LNCaP clone FGC (cell line): ENCODE measurements at regions not wholly inside any gene's neighbourhood (a gene's known extent, or its start where the extent isn't known, plus 50 kb on each side); places are given as distances from the start of the nearest gene placed in this dataset.

Source experiments
- DNase-seq: peaks from one replicate; pipeline ENCODE4 v3.0.0-alpha.2; 2011; ENCODE audit warnings: low read depth
- H3K4me3 ChIP-seq: 2 replicates; pipeline ENCODE4 v1.5.1; 2011; ENCODE audit warnings: mild to moderate bottlenecking, low read depth, low read length, control low read depth
- CTCF ChIP-seq: IDR thresholded peaks from 2 replicates; pipeline ENCODE4 v1.5.1; 2012; ENCODE audit warnings: mild to moderate bottlenecking; ENCODE audit not compliant: control insufficient read depth, insufficient read depth; ENCODE audit errors: extremely low read depth

GRCh38 chr20:48381353-48382120, 446.3 kb downstream of the PREX1 start:
- TF ChIP-seq CTCF = no peak
- no peak for DNase-seq
- H3K4me3 ChIP-seq = no peak overlapping the region

GRCh38 chr20:48380661-48381060, 447.1 kb downstream of the PREX1 start:
- H3K4me3 ChIP-seq = no peak overlapping the region
- TF ChIP-seq CTCF = no peak
- no peak for DNase-seq

GRCh38 chr20:48378976-48379675, 448.7 kb downstream of the PREX1 start:
- no peak for DNase-seq
- H3K4me3 ChIP-seq = no peak overlapping the region
- no peak for TF ChIP-seq CTCF

- DNase-seq = no peak
- TF ChIP-seq CTCF = no peak
- H3K4me3 ChIP-seq = no peak overlapping the region
Measured at GRCh38 chr20:48377940-48378339, 449.9 kb downstream of the PREX1 start.

- DNase-seq = no peak
- H3K4me3 ChIP-seq = no peak overlapping the region
- TF ChIP-seq CTCF = no peak
Measured at GRCh38 chr20:48375804-48376203, 452.0 kb downstream of the PREX1 start.

- no peak for DNase-seq
- H3K4me3 ChIP-seq = no peak overlapping the region
- TF ChIP-seq CTCF = no peak
Measured at GRCh38 chr20:48374991-48375595, 452.7 kb downstream of the PREX1 start.
